Stimulated activated CD4-positive, alpha-beta T cell treated with anti-CD3 and anti-CD28 coated beads, Interleukin-12 subunit alpha, Interleukin-12 subunit beta, amount 100 ng/mL, for 4 hours (primary cell): ENCODE measurements at regions not wholly inside any gene's neighbourhood (a gene's known extent, or its start where the extent isn't known, plus 50 kb on each side); places are given as distances from the start of the nearest gene placed in this dataset.

Experiments
- DNase-seq: peaks from one replicate; pipeline ENCODE4 v3.0.0-alpha.2; 2020

GRCh38 chr1:204736836-204737235 is 51.3 kb upstream of the LRRN2 start:
- no peak for DNase-seq

DNA sequence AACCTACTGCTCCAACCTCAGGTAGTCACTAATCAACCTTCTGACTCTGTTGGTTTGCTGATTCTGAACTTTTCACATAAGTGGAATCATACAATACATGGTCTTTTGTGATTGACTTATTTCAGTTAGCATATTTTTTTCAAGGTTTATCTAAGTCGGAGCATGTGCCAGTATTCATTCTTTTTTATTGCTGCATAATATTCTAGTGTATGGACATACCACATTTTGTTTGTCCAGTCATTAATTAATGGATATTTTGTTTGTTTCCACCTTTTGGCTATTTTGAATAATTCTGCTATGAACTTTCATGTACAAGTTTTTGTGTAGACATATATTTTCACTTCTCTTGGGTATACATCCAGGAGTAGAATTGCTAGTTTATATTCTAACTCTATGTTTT is 53.0 kb upstream of the LRRN2 start:
- DNase-seq: no peak

DNA sequence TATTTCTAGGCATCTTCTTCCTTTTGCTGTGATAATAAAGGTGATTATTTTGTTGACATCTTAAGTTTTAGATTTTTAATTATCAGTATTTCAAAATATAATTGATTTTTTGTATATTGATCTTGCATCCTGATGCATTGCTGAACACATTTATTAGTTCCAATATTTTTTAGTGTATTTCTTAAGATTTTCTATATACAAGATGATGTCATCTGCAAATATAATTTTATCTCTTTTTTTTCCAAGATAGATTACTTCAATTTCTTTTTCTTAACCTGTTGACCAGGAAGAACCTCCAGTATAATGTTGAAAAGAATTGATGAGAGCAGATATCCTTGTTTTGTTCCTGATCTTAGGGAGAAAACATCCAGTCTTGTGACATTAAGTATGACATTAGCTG is 54.8 kb upstream of the LRRN2 start:
- no peak for DNase-seq

DNA sequence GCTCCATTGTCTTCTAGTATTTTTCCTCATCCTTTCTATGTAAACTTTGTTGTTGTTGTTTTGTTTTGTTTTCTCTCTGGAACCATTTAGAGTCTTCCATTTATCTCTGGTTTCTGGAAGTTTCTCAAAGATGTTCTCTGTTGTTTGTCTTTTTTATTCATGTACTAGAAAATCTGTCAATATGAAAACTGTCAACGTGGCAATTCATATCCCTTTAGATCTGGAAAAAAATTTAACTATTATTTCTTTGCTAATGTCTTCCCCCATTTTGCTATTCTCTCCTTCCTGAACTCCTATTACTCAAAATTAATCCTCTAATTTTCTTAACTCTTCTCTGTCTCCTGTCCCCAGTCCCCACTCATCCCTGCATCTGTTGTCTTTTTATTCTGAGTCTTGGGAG is 55.9 kb upstream of the LRRN2 start:
- DNase-seq: no peak

- DNase-seq: no peak
Observed at GRCh38 chr1:204742676-204743251, 57.2 kb upstream of the LRRN2 start.

DNA sequence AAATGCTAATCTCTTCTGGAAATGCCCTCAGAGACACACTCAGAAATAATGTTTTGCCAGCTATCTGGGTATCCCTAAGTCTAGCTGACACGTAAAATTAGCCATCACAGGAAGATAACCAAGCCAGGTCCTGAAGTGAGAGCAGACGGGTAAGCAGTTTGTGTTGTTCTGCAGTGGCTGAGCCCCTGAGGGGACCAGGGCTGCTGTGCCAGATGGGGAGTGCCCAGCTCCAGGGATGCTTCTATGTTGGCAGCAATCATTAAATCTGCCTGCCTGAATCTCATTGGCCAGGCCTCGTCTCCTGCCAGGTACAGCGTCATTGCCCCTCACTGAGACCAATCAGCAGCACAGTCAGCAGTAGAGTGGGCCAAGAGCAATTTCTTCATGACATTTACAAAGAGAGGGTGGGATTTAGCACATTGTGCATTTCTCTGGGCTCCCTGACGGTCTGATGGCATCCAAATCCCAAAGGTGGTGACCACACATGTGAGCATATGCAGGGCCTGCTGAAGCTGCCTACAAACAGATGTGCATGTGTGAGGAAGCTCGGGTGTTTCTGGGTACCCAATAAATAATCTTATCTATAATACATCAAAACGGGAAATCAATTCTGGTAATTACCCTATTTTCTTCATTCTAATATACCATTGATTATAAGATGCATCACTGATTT is 58.7 kb upstream of the LRRN2 start:
- no peak for DNase-seq

- peak; percentile 42 for DNase-seq
Observed at GRCh38 chr1:204746838-204747442, 61.4 kb upstream of the LRRN2 start.

GRCh38 chr1:204751480-204751879 is 65.9 kb upstream of the LRRN2 start:
- DNase-seq: no peak

DNA sequence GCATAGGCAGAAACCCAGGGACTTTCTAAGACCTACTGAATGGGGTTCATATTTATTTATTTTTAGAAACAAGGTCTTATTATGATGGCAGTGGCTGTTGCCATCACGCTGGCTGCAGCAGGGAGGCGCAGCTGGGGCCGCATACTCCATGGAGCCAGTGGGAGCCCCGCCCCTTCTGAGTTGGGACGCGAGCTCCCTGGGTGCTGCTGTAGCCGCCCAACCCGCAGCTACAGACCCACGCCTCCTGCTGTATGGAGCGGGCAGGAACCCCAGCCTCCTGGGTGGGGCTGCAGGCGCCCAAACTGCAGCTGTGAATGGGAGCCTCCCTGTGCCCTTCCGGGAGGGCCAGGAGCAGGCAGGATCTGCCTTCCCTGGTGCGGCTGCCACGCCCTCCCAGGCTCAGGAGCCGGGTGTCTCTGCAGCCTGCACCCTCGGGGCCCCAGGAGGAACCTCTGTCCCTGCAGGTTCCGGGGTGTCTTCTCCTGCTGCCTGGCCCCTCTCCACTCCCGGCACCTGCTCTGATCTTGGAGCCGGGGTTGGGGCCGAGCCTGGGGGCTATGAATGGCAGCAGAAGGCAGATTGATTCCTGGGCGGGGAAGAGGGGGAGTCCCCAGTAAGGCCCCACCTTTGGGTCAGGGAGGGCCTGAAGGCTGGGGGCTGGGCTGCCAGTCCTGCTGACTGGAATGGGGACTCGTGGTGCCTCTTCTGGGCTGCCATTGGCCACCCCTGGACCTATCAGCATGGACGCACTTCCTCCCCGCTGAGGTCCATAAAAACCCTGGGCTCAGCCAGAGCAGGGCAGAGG is 66.5 kb upstream of the LRRN2 start:
- DNase-seq: no peak

- DNase-seq: no peak
Observed at GRCh38 chr1:204752688-204753040, 67.1 kb upstream of the LRRN2 start.

DNA sequence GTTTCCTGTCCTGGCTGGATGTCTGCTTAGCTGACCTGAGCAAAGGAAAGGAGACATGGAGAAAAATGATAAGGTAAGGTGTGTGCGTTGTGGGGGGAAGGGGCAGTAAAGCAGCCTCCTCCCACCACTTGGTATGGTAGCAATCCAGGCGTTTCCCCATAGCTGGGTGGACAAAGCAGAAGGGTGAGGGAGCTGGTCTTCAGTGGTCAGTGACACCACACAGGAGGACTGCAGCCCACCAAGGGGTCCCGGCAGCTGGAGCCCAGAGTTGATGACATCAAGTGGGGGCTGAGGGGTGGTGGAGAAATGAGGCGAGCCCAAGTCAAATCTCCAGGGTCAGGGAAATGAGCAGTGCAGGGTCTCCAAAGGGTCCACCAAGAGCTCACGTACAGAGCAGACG is 69.3 kb upstream of the LRRN2 start:
- no peak for DNase-seq

GRCh38 chr1:204756349-204756748 is 70.8 kb upstream of the LRRN2 start:
- no peak for DNase-seq

GRCh38 chr1:204756811-204757210 is 71.3 kb upstream of the LRRN2 start:
- no peak for DNase-seq

DNA sequence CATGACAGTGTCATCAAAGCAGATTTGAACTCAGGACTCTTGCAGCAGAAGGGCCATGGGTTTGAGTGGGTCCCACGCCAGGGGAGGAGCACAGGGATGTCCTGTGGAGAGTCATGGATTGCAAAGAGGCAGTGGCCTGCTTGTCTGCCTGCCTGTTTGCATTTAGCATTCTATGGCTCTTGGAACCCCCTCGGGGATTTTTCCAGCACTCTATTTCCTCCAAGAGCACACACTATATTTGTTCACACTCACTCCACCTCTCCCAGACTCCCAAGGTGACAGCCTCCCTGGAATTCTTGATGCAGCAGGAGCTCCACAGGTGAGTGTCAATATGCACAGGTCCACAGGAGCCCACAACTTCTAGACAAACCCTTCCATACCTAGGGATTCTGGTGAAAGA is 73.1 kb upstream of the LRRN2 start:
- no peak for DNase-seq

- no peak for DNase-seq
Observed at GRCh38 chr1:204760350-204760749, 74.8 kb upstream of the LRRN2 start.

DNA sequence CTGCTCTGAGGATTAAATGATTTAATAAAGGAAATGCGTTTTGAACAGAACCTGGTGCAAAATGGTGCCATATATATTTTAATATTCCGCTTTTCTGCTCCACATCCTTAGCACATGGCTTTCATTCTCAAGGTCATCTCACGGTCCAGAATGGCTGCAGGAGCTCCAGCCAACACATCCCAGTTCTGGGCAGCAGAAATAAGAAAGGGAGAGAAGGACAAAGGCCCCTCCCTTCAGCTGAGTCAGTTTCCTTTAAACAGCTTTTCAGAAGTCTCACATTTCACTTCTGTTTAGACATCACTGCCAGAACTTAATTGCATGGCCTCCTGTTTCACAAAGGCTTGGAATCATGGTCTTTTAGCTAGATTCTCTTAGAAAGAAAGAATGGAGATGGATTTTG is 75.2 kb upstream of the LRRN2 start:
- DNase-seq: no peak

DNA sequence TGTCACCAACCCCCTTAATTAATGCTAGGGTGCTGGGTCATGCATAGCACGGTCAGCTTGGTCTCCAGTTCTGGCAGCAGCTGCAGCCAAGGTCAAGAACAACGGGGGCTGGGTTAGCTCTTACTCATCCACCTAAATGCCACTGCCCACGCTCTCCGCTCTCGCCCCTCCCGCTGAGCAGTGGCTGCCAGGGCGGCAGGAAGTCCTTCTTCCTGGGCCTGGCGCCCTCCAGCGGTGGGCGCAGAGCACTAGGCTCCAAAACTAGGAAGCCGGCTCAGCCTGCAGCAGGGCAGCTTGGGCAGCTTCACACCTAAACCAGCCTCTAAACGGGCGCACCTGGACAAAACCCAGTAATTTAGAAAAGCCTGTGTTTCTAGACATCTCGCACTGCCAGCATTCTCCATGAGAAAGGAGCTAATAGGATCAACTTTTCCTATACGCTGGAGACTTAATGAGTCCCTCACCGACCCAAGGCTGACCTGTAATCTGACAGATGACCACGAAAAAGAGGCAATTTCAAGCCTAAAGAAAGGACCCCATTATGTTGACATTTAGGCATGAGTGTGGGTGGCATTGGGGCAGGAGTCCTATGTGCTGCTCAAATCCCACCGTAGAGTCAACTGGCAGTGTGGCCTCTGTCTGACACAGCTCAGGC is 78.4 kb upstream of the LRRN2 start:
- peak; percentile 69 for DNase-seq

- no peak for DNase-seq
Observed at GRCh38 chr1:204769997-204770396, 84.5 kb upstream of the LRRN2 start.

GRCh38 chr1:204771358-204771757 is 85.8 kb upstream of the LRRN2 start:
- DNase-seq: no peak

GRCh38 chr1:204773246-204773645 is 87.7 kb upstream of the LRRN2 start:
- no peak for DNase-seq

GRCh38 chr1:204775546-204775945 is 90.0 kb upstream of the LRRN2 start:
- no peak for DNase-seq

DNA sequence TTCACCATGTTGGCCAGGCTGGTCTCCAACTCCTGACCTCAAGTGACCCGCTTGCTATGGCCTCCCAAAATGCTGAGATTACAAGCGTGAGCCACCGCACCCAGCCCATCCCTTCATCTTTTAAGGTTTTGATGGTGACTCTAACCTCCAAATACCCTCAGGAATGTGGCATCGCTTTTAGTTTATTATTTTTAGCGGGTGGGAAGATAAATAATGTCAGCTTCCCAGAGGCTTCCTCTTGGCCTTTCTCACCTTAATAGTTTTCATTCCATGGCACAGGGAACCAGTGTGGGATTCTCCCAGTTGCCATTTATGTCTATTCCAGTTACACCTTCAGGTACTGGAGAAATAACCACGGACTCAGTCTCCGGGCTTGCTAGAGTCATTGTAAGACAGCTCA is 92.1 kb upstream of the LRRN2 start:
- DNase-seq: no peak

DNA sequence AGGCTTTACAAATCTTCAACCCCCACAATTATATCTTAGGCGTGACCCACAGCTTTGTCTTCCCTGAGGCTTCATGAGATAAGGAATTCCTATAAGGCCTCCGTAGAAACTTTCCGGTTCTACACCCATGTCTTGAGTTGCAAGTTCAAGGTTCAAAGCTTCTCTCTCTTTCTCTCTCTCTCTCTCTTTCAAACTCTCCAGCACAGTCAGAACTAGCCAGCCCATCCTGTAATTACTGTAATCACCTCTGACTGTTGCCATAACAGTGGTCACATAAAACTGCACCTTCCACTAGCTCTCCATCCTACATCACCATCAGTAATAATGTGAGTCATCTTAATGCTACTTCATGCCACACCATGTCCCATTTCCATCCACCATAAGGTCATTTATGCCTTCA is 90.0 kb upstream of the NFASC start:
- DNase-seq: no peak
